ENCODE measurements at regions not wholly inside any gene's neighbourhood (a gene's known extent, or its start where the extent isn't known, plus 50 kb on each side); places are given as distances from the start of the nearest gene placed in this dataset.

DNA sequence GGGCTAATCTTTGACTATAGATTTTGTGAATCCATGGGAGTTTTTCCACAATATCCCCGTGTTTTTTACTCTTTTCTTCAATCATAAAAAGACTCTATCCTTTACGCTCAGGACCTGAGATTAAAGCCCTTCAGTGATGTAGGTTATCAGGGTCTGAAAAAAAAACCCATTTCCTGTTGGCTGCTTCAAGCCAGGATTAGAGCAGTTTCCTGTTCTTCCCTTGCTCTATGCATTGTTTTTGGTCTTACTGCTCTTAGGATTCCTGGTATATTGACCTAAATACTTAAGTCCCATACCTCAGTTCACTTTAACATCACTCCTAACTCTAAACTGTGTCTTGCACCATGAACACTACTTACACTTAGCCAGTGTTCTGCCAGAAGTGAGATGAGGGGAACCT is 319.3 kb upstream of the CHD1 start:
- H3K4me2 ChIP-seq, result no peak overlapping the region
- H3F3A ChIP-seq (replicated peaks; ENCODE audit: insufficient read depth), result no peaks in the 10 kb centered on the region
- TF ChIP-seq YY1 (IDR thresholded peaks at IDR 0.05; ENCODE audit: low read depth) (no peak), USF2 (IDR thresholded peaks at IDR 0.05; ENCODE audit: borderline replicate concordance, low read depth, low read length) (no peak), JUND (IDR thresholded peaks at IDR 0.05) (no peak), SMC3 (IDR thresholded peaks at IDR 0.05; ENCODE audit: low read depth, low read length) (no peak), SIN3A (IDR thresholded peaks at IDR 0.05; ENCODE audit: borderline replicate concordance, low read depth, low read length) (no peak), GATA2 (CRISPR knock-in tag; IDR thresholded peaks at IDR 0.05) (no peak), FOXJ3 (CRISPR knock-in tag; IDR thresholded peaks at IDR 0.05) (no peak)
- ChIA-PET POLR2A (no interaction called here), CTCF (no interaction called here)
- no peak overlapping the region for H3K27ac ChIP-seq (ENCODE audit: low read depth in 2 of 2, low read length in 1 of 2)
- no peaks in the 10 kb centered on the region for H4K20me1 ChIP-seq (ENCODE audit: insufficient read depth)
- WGBS (ENCODE audit: low lambda C conversion rate), result 10% methylated on average over 2 of the region's 2 CpGs
- H3K36me3 ChIP-seq (replicated peaks in 1 of 2; ENCODE audit: control insufficient read depth in 1 of 2, insufficient read depth in 2 of 2, low read length in 1 of 2), result no peaks in the 10 kb centered on the region
- H3K9ac ChIP-seq, result no peak overlapping the region
- DNase-seq, result no peak
- H3K4me1 ChIP-seq (ENCODE audit: control insufficient read depth in 1 of 2, insufficient read depth in 2 of 2, low read depth in 1 of 2, low read length in 1 of 2), result no peaks in the 10 kb centered on the region
- H2AFZ ChIP-seq (ENCODE audit: low read depth), result no peak overlapping the region
- H3K9me2 ChIP-seq, result no peaks in the 10 kb centered on the region
- no peaks in the 10 kb centered on the region for H3K79me2 ChIP-seq (ENCODE audit: insufficient read depth)
- no peaks in the 10 kb centered on the region for H3K9me3 ChIP-seq
- no peak overlapping the region for H3K4me3 ChIP-seq (ENCODE audit: low read depth in 2 of 2, low read length in 1 of 2)
- H3K27me3 ChIP-seq (ENCODE audit: insufficient read depth), result no peaks in the 10 kb centered on the region

GRCh38 chr5:99247346-99247745 is 318.5 kb upstream of the CHD1 start:
- Histone ChIP-seq H3K27me3 (ENCODE audit: insufficient read depth) (no peaks in the 10 kb centered on the region), H3K4me1 (ENCODE audit: control insufficient read depth in 1 of 2, insufficient read depth in 2 of 2, low read depth in 1 of 2, low read length in 1 of 2) (no peaks in the 10 kb centered on the region), H2AFZ (ENCODE audit: low read depth) (no peak overlapping the region), H3K4me2 (no peak overlapping the region), H3K9ac (no peak overlapping the region), H3K27ac (ENCODE audit: low read depth in 2 of 2, low read length in 1 of 2) (no peak overlapping the region), H3K36me3 (replicated peaks in 1 of 2; ENCODE audit: control insufficient read depth in 1 of 2, insufficient read depth in 2 of 2, low read length in 1 of 2) (no peaks in the 10 kb centered on the region), H4K20me1 (ENCODE audit: insufficient read depth) (no peaks in the 10 kb centered on the region), H3K4me3 (ENCODE audit: low read depth in 2 of 2, low read length in 1 of 2) (no peak overlapping the region), H3K9me3 (no peaks in the 10 kb centered on the region), H3F3A (replicated peaks; ENCODE audit: insufficient read depth) (no peaks in the 10 kb centered on the region), H3K79me2 (ENCODE audit: insufficient read depth) (no peaks in the 10 kb centered on the region), H3K9me2 (no peaks in the 10 kb centered on the region)
- WGBS (ENCODE audit: low lambda C conversion rate), result 2% methylated on average over 4 of the region's 4 CpGs
- no peak for DNase-seq
- POLR2A ChIA-PET, result no interaction called here
- TF ChIP-seq MXI1 (IDR thresholded peaks at IDR 0.05; ENCODE audit: low read depth, low read length) (no peak), JUND (IDR thresholded peaks at IDR 0.05) (no peak)
- TF ChIP-seq, protein P1, sequence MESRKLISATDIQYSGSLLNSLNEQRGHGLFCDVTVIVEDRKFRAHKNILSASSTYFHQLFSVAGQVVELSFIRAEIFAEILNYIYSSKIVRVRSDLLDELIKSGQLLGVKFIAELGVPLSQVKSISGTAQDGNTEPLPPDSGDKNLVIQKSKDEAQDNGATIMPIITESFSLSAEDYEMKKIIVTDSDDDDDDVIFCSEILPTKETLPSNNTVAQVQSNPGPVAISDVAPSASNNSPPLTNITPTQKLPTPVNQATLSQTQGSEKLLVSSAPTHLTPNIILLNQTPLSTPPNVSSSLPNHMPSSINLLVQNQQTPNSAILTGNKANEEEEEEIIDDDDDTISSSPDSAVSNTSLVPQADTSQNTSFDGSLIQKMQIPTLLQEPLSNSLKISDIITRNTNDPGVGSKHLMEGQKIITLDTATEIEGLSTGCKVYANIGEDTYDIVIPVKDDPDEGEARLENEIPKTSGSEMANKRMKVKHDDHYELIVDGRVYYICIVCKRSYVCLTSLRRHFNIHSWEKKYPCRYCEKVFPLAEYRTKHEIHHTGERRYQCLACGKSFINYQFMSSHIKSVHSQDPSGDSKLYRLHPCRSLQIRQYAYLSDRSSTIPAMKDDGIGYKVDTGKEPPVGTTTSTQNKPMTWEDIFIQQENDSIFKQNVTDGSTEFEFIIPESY (IDR thresholded peaks at IDR 0.05; ENCODE audit: borderline replicate concordance, low read depth), result no peak
- CTCF ChIA-PET, result no interaction called here

DNA sequence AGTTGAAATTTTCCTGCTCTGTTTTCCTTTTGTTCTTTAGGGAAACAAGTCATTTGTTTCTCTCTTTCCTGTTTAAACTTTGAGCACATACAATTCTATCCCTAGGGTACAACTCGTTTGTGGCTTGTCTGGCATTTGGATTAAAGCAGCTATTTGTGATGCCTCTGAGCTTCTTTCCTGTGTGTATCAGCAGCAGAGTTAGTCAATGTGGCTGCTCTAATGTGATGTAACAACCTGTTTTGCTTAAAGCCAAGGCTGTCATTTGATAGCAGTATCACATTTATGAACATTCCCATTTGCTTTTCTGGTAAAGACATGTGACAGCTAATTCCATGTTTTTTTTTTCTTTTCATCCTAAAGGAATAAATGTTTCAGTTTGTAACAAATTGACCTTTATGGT is 314.3 kb upstream of the CHD1 start:
- H3K9me3 ChIP-seq, result no peaks in the 10 kb centered on the region
- no peak overlapping the region for H3K9ac ChIP-seq
- ChIA-PET POLR2A (no interaction called here), CTCF (no interaction called here)
- no peaks in the 10 kb centered on the region for H4K20me1 ChIP-seq (ENCODE audit: insufficient read depth)
- no peaks in the 10 kb centered on the region for H3K4me1 ChIP-seq (ENCODE audit: control insufficient read depth in 1 of 2, insufficient read depth in 2 of 2, low read depth in 1 of 2, low read length in 1 of 2)
- no peak for DNase-seq
- no peaks in the 10 kb centered on the region for H3F3A ChIP-seq (replicated peaks; ENCODE audit: insufficient read depth)
- no peaks in the 10 kb centered on the region for H3K9me2 ChIP-seq
- WGBS (ENCODE audit: low lambda C conversion rate), result 0% methylated on average over 1 of the region's 1 CpG
- H2AFZ ChIP-seq (ENCODE audit: low read depth), result no peak overlapping the region
- no peak overlapping the region for H3K4me2 ChIP-seq
- no peak overlapping the region for H3K4me3 ChIP-seq (ENCODE audit: low read depth in 2 of 2, low read length in 1 of 2)
- no peak overlapping the region for H3K27ac ChIP-seq (ENCODE audit: low read depth in 2 of 2, low read length in 1 of 2)
- TF ChIP-seq TCF12 (IDR thresholded peaks at IDR 0.05), result no peak
- TF ChIP-seq, protein P1 (IDR thresholded peaks at IDR 0.05; ENCODE audit: borderline replicate concordance, low read depth), result no peak
- TF ChIP-seq MAX (IDR thresholded peaks at IDR 0.05; ENCODE audit: low read depth), result no peak
- TF ChIP-seq RXRA (IDR thresholded peaks at IDR 0.05; ENCODE audit: borderline replicate concordance, low read depth), result no peak
- H3K36me3 ChIP-seq (replicated peaks in 1 of 2; ENCODE audit: control insufficient read depth in 1 of 2, insufficient read depth in 2 of 2, low read length in 1 of 2), result no peaks in the 10 kb centered on the region
- H3K27me3 ChIP-seq (ENCODE audit: insufficient read depth), result no peaks in the 10 kb centered on the region
- no peaks in the 10 kb centered on the region for H3K79me2 ChIP-seq (ENCODE audit: insufficient read depth)

Measured in SK-N-SH (cell line).